ENCODE measurements at regions not wholly inside any gene's neighbourhood (a gene's known extent, or its start where the extent isn't known, plus 50 kb on each side); places are given as distances from the start of the nearest gene placed in this dataset.

DNA sequence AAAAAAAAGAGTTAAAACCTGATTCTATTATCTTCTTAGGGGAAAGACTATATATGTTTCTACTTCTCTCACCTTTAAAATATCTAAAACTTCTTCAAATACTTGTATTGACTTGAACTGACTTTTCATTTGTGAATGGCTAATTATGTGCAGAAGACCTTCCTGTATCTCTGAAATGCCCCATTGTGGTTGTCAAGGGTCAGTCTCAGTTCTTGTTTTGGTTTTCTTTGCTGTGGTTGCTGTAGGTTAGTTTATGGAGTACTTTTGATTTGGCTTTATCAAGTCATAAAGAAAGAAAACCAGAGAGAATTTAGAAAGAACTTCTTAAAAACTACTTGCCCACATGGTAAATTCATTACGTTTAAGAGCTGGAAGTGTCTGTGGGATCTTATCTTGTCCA, 345.3 kb upstream of the POU1F1 start:
- H3K27ac ChIP-seq (ENCODE audit: low read length): no peak overlapping the region
- H3K4me3 ChIP-seq (ENCODE audit: low read length in 2 of 2): no peak overlapping the region
- no peaks in the 10 kb centered on the region for H3K36me3 ChIP-seq (ENCODE audit: control insufficient read depth in 2 of 2, insufficient read depth in 2 of 2, low read length in 2 of 2)
- H3K9ac ChIP-seq (ENCODE audit: low read length in 2 of 2): no peak overlapping the region
- no peaks in the 10 kb centered on the region for H3K27me3 ChIP-seq (ENCODE audit: control insufficient read depth in 1 of 2, insufficient read depth in 2 of 2, low read length in 2 of 2)
- no peaks in the 10 kb centered on the region for H3K9me3 ChIP-seq (ENCODE audit: control insufficient read depth in 2 of 2, low read length in 2 of 2)
- no peaks in the 10 kb centered on the region for H3K4me1 ChIP-seq (ENCODE audit: control insufficient read depth, insufficient read depth, low read length)

DNA sequence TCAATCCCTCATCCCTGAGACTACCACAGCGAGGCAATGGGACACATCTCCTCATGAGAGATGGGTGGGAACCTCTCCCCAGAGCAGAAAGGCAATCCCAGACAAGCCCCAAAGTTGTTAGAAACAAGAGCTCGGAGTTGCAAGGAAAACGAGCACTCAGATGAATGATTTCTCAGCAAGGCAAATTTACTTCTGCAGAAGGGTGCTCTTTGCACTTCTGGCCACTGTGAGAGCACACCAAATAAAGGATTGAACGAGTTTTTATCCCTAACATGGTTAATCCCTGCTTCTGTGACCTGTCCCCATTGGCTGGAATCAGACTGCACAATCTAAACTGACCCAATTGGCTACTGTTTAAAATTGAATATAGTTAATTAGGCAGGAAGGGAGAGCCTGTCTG, 339.1 kb upstream of the POU1F1 start:
- Histone ChIP-seq H3K9me3 (ENCODE audit: control insufficient read depth in 2 of 2, low read length in 2 of 2) (peaks cover 8 to 12% of the 10 kb centered on the region in 2 donors), H3K27me3 (ENCODE audit: control insufficient read depth in 1 of 2, insufficient read depth in 2 of 2, low read length in 2 of 2) (no peaks in the 10 kb centered on the region)

DNA sequence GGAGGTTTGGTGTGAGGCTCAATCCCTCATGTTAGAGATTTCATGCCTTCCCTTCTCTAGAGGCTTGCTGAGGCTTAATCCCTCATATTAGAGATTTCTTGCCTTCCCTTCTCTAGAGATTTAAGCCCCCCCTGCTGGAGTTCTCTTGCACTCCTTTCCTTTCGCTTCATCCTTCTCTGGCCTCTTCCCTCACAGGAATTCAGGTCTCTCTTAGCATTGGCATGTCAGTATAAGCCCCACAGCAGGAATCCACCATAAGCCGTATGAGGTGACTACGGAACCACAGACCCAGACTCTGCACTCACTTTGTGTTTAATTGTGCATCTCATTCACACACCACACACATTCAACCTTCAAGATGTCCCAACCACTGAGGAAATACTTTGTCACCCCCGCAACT, 338.6 kb upstream of the POU1F1 start:
- Histone ChIP-seq H3K9me3 (ENCODE audit: control insufficient read depth in 2 of 2, low read length in 2 of 2) (peaks cover 8 to 12% of the 10 kb centered on the region in 2 donors), H3K27ac (ENCODE audit: low read length) (no peak overlapping the region), H3K4me1 (ENCODE audit: control insufficient read depth, insufficient read depth, low read length) (no peaks in the 10 kb centered on the region), H3K36me3 (ENCODE audit: control insufficient read depth in 2 of 2, insufficient read depth in 2 of 2, low read length in 2 of 2) (no peaks in the 10 kb centered on the region), H3K4me3 (ENCODE audit: low read length in 2 of 2) (no peak overlapping the region), H3K27me3 (ENCODE audit: control insufficient read depth in 1 of 2, insufficient read depth in 2 of 2, low read length in 2 of 2) (no peaks in the 10 kb centered on the region), H3K9ac (ENCODE audit: low read length in 2 of 2) (no peak overlapping the region)

More for the DNA sequence above, 339.1 kb upstream of the POU1F1 start:
- H3K27ac ChIP-seq (ENCODE audit: low read length): no peak overlapping the region
- no peak overlapping the region for H3K4me3 ChIP-seq (ENCODE audit: low read length in 2 of 2)
- H3K36me3 ChIP-seq (ENCODE audit: control insufficient read depth in 2 of 2, insufficient read depth in 2 of 2, low read length in 2 of 2): no peaks in the 10 kb centered on the region
- no peak overlapping the region for H3K9ac ChIP-seq (ENCODE audit: low read length in 2 of 2)
- H3K4me1 ChIP-seq (ENCODE audit: control insufficient read depth, insufficient read depth, low read length): no peaks in the 10 kb centered on the region

DNA sequence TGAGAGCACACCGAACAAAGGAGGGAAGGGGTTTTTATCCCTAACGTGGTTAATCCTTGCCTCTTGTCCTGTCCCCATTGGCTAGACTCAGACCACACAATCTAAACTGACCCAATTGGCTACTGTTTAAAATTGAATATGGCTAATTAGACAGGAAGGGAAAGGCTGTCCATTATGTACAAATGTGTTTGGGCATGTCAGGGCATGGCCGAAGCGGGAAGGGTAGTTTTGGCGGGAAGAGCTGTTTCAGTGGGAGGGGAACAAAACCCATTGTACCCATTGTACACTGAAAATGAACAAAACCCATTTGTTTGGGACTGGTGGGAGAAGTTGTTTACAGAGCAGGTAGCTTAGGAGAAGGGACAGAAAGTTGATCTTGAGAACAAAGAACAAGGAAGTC, 330.9 kb upstream of the POU1F1 start:
- Histone ChIP-seq H3K27me3 (ENCODE audit: control insufficient read depth in 1 of 2, insufficient read depth in 2 of 2, low read length in 2 of 2) (no peaks in the 10 kb centered on the region), H3K4me1 (ENCODE audit: control insufficient read depth, insufficient read depth, low read length) (no peaks in the 10 kb centered on the region), H3K4me3 (ENCODE audit: low read length in 2 of 2) (no peak overlapping the region), H3K36me3 (ENCODE audit: control insufficient read depth in 2 of 2, insufficient read depth in 2 of 2, low read length in 2 of 2) (no peaks in the 10 kb centered on the region), H3K9ac (ENCODE audit: low read length in 2 of 2) (no peak overlapping the region), H3K27ac (ENCODE audit: low read length) (no peak overlapping the region), H3K9me3 (ENCODE audit: control insufficient read depth in 2 of 2, low read length in 2 of 2) (no peaks in the 10 kb centered on the region)

DNA sequence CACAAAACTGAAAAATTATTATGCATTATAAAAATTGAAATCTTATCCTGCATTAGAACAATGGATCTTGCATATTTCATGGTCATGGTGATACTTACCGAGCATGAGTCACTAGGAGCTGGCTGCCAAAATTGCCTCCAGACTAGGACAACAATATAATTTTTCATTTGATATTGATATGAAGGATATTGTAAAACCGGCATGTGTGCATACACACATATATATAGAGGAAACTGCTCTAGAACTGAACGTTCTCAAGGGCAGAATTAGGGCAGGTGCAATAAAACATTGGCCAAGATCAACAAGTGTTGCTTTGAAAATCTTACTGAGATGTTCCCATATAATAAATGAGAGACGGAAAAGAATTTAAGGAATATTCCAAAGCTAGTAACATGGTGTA, 319.4 kb upstream of the POU1F1 start:
- H3K36me3 ChIP-seq (ENCODE audit: control insufficient read depth in 2 of 2, insufficient read depth in 2 of 2, low read length in 2 of 2): no peaks in the 10 kb centered on the region
- no peak overlapping the region for H3K9ac ChIP-seq (ENCODE audit: low read length in 2 of 2)
- H3K27me3 ChIP-seq (ENCODE audit: control insufficient read depth in 1 of 2, insufficient read depth in 2 of 2, low read length in 2 of 2): no peaks in the 10 kb centered on the region
- no peaks in the 10 kb centered on the region for H3K4me1 ChIP-seq (ENCODE audit: control insufficient read depth, insufficient read depth, low read length)
- H3K4me3 ChIP-seq (ENCODE audit: low read length in 2 of 2): no peak overlapping the region
- H3K9me3 ChIP-seq (ENCODE audit: control insufficient read depth in 2 of 2, low read length in 2 of 2): no peaks in the 10 kb centered on the region
- H3K27ac ChIP-seq (ENCODE audit: low read length): no peak overlapping the region

DNA sequence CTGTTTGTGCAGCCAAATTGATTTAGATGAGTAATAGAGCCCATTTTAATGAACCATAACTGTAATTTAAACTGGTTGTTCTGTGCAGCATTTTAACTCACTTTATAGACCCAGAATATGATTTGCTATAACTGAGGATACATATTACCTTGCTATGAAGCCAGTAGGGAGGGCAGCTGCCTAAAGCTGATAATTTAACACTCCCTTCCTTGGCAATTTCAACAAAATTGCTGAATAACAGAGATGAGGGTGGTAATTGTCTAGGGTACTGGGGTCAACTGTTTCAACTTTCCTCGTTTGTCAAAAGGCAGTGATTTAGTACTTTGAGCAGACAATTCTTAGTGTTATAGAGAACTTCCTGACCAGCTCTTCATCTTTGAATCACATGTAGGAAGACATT, 304.9 kb upstream of the POU1F1 start:
- Histone ChIP-seq H3K36me3 (ENCODE audit: control insufficient read depth in 2 of 2, insufficient read depth in 2 of 2, low read length in 2 of 2) (no peaks in the 10 kb centered on the region), H3K27me3 (ENCODE audit: control insufficient read depth in 1 of 2, insufficient read depth in 2 of 2, low read length in 2 of 2) (no peaks in the 10 kb centered on the region), H3K27ac (ENCODE audit: low read length) (no peak overlapping the region), H3K9ac (ENCODE audit: low read length in 2 of 2) (no peak overlapping the region), H3K4me1 (ENCODE audit: control insufficient read depth, insufficient read depth, low read length) (no peaks in the 10 kb centered on the region), H3K9me3 (ENCODE audit: control insufficient read depth in 2 of 2, low read length in 2 of 2) (no peaks in the 10 kb centered on the region), H3K4me3 (ENCODE audit: low read length in 2 of 2) (no peak overlapping the region)

DNA sequence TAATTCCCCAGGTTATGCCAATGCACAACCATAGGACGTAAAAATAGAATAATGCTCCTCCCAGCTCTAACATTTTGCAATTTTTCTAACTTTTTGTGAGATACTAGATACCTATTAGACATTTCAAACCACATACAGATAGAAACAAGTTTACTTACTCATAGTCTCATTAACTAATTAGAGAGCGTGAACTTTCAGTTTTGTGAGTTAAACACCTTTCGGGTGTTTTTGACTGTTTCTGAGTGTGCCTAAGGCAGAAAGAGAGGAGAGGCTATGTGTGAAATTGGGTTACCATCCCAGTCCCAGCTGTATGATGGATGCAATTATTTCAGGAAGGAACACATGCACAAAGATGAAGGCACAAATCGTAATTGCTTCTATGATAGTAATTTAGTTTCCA, 300.4 kb upstream of the POU1F1 start:
- H3K27ac ChIP-seq (ENCODE audit: low read length): no peak overlapping the region

DNA sequence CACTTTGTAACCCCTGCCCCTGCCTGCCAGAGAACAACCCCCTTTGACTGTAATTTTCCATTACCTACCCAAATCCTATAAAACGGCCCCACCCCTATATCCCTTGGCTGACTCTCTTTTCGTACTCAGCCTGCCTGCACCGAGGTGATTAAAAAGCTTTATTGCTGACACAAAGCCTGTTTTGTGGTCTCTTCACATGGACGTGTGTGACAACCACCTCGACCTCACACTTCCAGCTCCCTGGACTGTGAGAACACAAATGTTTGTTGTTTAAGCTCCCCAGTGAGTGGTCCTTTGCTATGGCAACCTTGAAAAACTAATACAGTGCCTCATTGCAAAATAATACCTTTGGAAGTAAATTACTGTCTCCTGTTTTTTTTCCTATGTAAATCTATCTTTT, 299.2 kb upstream of the POU1F1 start:
- no peaks in the 10 kb centered on the region for H3K36me3 ChIP-seq (ENCODE audit: control insufficient read depth in 2 of 2, insufficient read depth in 2 of 2, low read length in 2 of 2)
- no peaks in the 10 kb centered on the region for H3K4me1 ChIP-seq (ENCODE audit: control insufficient read depth, insufficient read depth, low read length)
- no peak overlapping the region for H3K4me3 ChIP-seq (ENCODE audit: low read length in 2 of 2)

More for the DNA sequence above, 300.4 kb upstream of the POU1F1 start:
- no peak overlapping the region for H3K4me3 ChIP-seq (ENCODE audit: low read length in 2 of 2)
- no peaks in the 10 kb centered on the region for H3K9me3 ChIP-seq (ENCODE audit: control insufficient read depth in 2 of 2, low read length in 2 of 2)
- no peaks in the 10 kb centered on the region for H3K27me3 ChIP-seq (ENCODE audit: control insufficient read depth in 1 of 2, insufficient read depth in 2 of 2, low read length in 2 of 2)
- H3K36me3 ChIP-seq (ENCODE audit: control insufficient read depth in 2 of 2, insufficient read depth in 2 of 2, low read length in 2 of 2): no peaks in the 10 kb centered on the region
- no peak overlapping the region for H3K9ac ChIP-seq (ENCODE audit: low read length in 2 of 2)
- no peaks in the 10 kb centered on the region for H3K4me1 ChIP-seq (ENCODE audit: control insufficient read depth, insufficient read depth, low read length)

DNA sequence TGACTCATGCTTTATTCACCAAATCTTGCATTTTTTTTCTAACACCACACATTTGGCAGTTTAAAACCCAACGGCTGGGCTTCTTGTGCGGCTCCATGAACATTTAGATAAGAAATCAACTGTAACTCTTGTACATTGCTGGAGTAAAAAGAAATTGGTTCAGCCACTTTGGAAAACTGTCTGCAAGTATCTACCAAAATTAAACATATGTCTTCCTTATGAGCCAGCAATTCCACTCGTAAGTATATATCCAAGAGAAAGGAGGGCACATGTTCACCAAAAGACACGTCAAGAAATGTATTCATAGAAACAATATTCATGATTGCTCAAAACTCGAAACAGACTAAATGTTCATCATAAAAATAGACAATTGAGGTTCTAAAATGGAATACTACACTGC, 291.9 kb upstream of the POU1F1 start:
- no peaks in the 10 kb centered on the region for H3K9me3 ChIP-seq (ENCODE audit: control insufficient read depth in 2 of 2, low read length in 2 of 2)
- H3K4me1 ChIP-seq (ENCODE audit: control insufficient read depth, insufficient read depth, low read length): no peaks in the 10 kb centered on the region
- H3K27ac ChIP-seq (ENCODE audit: low read length): no peak overlapping the region
- no peaks in the 10 kb centered on the region for H3K36me3 ChIP-seq (ENCODE audit: control insufficient read depth in 2 of 2, insufficient read depth in 2 of 2, low read length in 2 of 2)
- H3K9ac ChIP-seq (ENCODE audit: low read length in 2 of 2): no peak overlapping the region
- H3K27me3 ChIP-seq (ENCODE audit: control insufficient read depth in 1 of 2, insufficient read depth in 2 of 2, low read length in 2 of 2): no peaks in the 10 kb centered on the region
- H3K4me3 ChIP-seq (ENCODE audit: low read length in 2 of 2): no peak overlapping the region

More for the DNA sequence above, 299.2 kb upstream of the POU1F1 start:
- no peaks in the 10 kb centered on the region for H3K9me3 ChIP-seq (ENCODE audit: control insufficient read depth in 2 of 2, low read length in 2 of 2)
- H3K9ac ChIP-seq (ENCODE audit: low read length in 2 of 2): no peak overlapping the region
- no peak overlapping the region for H3K27ac ChIP-seq (ENCODE audit: low read length)
- H3K27me3 ChIP-seq (ENCODE audit: control insufficient read depth in 1 of 2, insufficient read depth in 2 of 2, low read length in 2 of 2): no peaks in the 10 kb centered on the region

DNA sequence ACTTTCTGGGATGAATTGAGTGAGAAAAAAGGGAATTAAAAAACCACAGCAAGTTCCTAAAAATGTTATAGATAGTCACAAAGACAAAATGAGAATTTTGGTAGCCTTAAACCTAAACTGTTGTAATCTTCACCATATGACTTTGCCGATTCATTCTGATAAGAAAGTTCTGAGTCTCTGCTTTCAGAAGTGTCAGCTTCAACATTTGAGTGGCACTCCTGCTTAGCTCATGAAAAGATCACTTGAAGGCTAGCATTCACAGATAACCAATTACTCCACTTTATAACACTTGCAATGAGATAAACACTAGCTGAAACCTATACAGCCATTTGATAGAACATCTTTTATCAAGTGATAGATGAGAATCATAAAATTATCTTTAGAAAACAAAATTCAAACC, 288.1 kb upstream of the POU1F1 start:
- H3K4me1 ChIP-seq (ENCODE audit: control insufficient read depth, insufficient read depth, low read length): no peaks in the 10 kb centered on the region
- no peaks in the 10 kb centered on the region for H3K36me3 ChIP-seq (ENCODE audit: control insufficient read depth in 2 of 2, insufficient read depth in 2 of 2, low read length in 2 of 2)
- H3K4me3 ChIP-seq (ENCODE audit: low read length in 2 of 2): no peak overlapping the region
- peaks cover 0 to 2% of the 10 kb centered on the region in 2 donors for H3K9me3 ChIP-seq (ENCODE audit: control insufficient read depth in 2 of 2, low read length in 2 of 2)
- H3K27me3 ChIP-seq (ENCODE audit: control insufficient read depth in 1 of 2, insufficient read depth in 2 of 2, low read length in 2 of 2): no peaks in the 10 kb centered on the region
- no peak overlapping the region for H3K27ac ChIP-seq (ENCODE audit: low read length)
- H3K9ac ChIP-seq (ENCODE audit: low read length in 2 of 2): no peak overlapping the region

DNA sequence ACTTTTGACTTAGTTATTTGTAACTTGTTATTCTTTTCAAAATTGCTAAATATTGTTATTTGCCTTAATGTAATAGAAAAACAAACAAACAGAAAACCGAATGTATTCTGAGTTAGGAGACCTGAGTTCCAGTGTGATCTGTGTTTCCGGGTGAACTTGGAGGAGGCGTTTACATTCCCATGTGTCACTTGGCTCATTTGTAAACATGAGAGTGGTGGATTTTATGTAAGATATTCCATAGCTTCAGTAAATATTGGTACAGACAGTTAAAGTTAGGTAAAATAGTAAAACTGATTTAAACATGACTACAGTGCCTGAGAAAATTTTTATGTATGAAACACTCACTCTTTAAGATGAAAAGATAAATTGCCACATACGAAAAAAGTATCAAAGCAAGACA, 287.3 kb upstream of the POU1F1 start:
- no peaks in the 10 kb centered on the region for H3K27me3 ChIP-seq (ENCODE audit: control insufficient read depth in 1 of 2, insufficient read depth in 2 of 2, low read length in 2 of 2)
- H3K9ac ChIP-seq (ENCODE audit: low read length in 2 of 2): no peak overlapping the region
- no peak overlapping the region for H3K27ac ChIP-seq (ENCODE audit: low read length)
- H3K4me1 ChIP-seq (ENCODE audit: control insufficient read depth, insufficient read depth, low read length): no peaks in the 10 kb centered on the region
- H3K9me3 ChIP-seq (ENCODE audit: control insufficient read depth in 2 of 2, low read length in 2 of 2): peaks cover 0 to 2% of the 10 kb centered on the region in 2 donors
- H3K36me3 ChIP-seq (ENCODE audit: control insufficient read depth in 2 of 2, insufficient read depth in 2 of 2, low read length in 2 of 2): no peaks in the 10 kb centered on the region
- H3K4me3 ChIP-seq (ENCODE audit: low read length in 2 of 2): no peak overlapping the region

Measured in stomach smooth muscle (tissue), 2 donors.